OCI-LY7 (cell line): ENCODE measurements at regions not wholly inside any gene's neighbourhood (a gene's known extent, or its start where the extent isn't known, plus 50 kb on each side); places are given as distances from the start of the nearest gene placed in this dataset.

Experiments
- CTCF ChIP-seq: fragments of 200-600 bp; sonication (generic); conservative IDR thresholded peaks from 2 replicates; pipeline ENCODE4 v1.5.1; 2014; ENCODE audit warnings: mild to moderate bottlenecking, antibody characterized with exemption, low read length, moderate library complexity, mixed read lengths
- EZH2phosphoT487 ChIP-seq: fragments of 200-600 bp; sonication (generic); IDR thresholded peaks from 2 replicates; pipeline ENCODE4 v1.6.1; 2018; ENCODE audit warnings: low read depth, borderline replicate concordance, mild to moderate bottlenecking, mixed run types, antibody characterized with exemption, low read length, moderate library complexity, mixed read lengths

- TF ChIP-seq CTCF (no peak), EZH2phosphoT487 (no peak)
Observed at GRCh38 chr5:169458221-169458620, 125.4 kb upstream of the SPDL1 start.
